ENCODE measurements at regions not wholly inside any gene's neighbourhood (a gene's known extent, or its start where the extent isn't known, plus 50 kb on each side); places are given as distances from the start of the nearest gene placed in this dataset.

GRCh38 chr10:111953949-111954348 lies 229.6 kb downstream of the GPAM start:
- no peak overlapping the region for H3K4me3 ChIP-seq (ENCODE audit: low read depth, low read length)
- DNase-seq (ENCODE audit: low read depth) = no peak
- TF ChIP-seq, protein P1, sequence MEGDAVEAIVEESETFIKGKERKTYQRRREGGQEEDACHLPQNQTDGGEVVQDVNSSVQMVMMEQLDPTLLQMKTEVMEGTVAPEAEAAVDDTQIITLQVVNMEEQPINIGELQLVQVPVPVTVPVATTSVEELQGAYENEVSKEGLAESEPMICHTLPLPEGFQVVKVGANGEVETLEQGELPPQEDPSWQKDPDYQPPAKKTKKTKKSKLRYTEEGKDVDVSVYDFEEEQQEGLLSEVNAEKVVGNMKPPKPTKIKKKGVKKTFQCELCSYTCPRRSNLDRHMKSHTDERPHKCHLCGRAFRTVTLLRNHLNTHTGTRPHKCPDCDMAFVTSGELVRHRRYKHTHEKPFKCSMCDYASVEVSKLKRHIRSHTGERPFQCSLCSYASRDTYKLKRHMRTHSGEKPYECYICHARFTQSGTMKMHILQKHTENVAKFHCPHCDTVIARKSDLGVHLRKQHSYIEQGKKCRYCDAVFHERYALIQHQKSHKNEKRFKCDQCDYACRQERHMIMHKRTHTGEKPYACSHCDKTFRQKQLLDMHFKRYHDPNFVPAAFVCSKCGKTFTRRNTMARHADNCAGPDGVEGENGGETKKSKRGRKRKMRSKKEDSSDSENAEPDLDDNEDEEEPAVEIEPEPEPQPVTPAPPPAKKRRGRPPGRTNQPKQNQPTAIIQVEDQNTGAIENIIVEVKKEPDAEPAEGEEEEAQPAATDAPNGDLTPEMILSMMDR (IDR thresholded peaks at IDR 0.05; ENCODE audit: low read depth, low read length, missing control alignments) = no peak

GRCh38 chr10:111954386-111954785 lies 229.2 kb downstream of the GPAM start:
- TF ChIP-seq, protein P1 (IDR thresholded peaks at IDR 0.05; ENCODE audit: low read depth, low read length, missing control alignments) = no peak
- DNase-seq (ENCODE audit: low read depth) = no peak

DNA sequence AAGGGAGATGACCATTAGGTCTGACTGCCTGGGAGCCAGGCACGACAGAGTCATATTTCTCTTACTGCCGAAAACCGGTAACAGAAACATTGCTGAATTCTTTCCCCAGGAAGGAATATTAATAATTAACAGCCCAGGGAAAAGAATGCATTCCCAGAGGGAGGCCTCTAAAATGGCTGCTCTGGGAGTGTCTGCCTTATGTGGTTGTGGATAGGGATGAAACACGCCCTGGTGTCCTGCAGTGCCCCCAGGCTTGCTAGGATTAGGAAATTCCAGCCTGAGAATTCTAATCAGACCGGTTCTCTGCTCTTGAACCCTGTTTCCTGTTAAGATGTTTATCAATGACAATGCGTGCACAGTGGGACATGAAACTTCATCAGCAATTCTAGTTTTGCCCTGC lies 226.7 kb downstream of the GPAM start:
- no peak for DNase-seq (ENCODE audit: low read depth)
- TF ChIP-seq, protein P1 (IDR thresholded peaks at IDR 0.05; ENCODE audit: low read depth, low read length, missing control alignments) = no peak
- no peak overlapping the region for H3K4me3 ChIP-seq (ENCODE audit: low read depth, low read length)

More at GRCh38 chr10:111954386-111954785, 229.2 kb downstream of the GPAM start:
- no peak overlapping the region for H3K4me3 ChIP-seq (ENCODE audit: low read depth, low read length)

DNA sequence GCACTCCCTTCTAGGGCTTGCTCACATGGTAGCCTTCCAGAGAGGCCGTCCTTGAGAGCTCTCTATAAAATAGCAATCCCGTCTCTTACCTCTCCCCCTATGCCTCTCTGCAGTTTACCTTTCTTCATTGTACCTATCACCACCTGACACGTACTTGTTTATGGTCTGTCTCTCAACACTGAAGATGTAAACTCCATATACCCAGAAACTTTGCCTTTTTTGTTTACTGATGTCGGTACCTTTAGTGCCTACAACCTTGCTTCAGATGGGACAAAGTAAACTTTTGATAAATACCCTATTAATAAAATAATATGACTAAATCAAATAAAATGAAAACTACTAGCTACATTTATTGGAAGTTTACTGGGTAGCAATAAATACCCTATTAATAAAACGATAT lies 220.6 kb downstream of the GPAM start:
- H3K4me3 ChIP-seq (ENCODE audit: low read depth, low read length) = no peak overlapping the region

GRCh38 chr10:111967116-111967515 lies 216.4 kb downstream of the GPAM start:
- H3K4me3 ChIP-seq (ENCODE audit: low read depth, low read length) = no peak overlapping the region
- no peak for DNase-seq (ENCODE audit: low read depth)
- TF ChIP-seq, protein P1 (IDR thresholded peaks at IDR 0.05; ENCODE audit: low read depth, low read length, missing control alignments) = no peak

More for the DNA sequence above, 220.6 kb downstream of the GPAM start:
- TF ChIP-seq, protein P1 (IDR thresholded peaks at IDR 0.05; ENCODE audit: low read depth, low read length, missing control alignments) = no peak
- no peak for DNase-seq (ENCODE audit: low read depth)

- no peak for DNase-seq (ENCODE audit: low read depth)
- no peak overlapping the region for H3K4me3 ChIP-seq (ENCODE audit: low read depth, low read length)
- TF ChIP-seq, protein P1 (IDR thresholded peaks at IDR 0.05; ENCODE audit: low read depth, low read length, missing control alignments) = no peak
These were observed 216.0 kb downstream of the GPAM start for GRCh38 chr10:111967547-111967946.

DNA sequence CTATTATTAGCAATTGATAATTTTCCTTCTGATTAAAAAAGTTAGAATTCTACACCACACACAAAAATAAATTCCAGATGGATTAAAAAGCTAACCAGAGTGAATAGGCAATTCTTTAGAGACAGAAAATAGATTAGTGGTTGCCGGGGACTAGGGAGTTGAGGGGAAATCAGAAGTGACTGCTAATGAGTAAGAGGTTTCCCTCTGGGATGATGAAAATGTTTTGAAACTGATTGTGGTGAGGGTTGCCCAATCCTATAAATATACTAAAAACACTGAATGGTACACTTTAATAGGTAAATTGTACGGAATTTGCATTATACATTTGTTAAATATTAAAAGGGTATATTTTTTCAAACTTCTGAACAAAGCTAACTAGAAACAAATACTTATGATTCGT lies 214.9 kb downstream of the GPAM start:
- H3K4me3 ChIP-seq (ENCODE audit: low read depth, low read length) = no peak overlapping the region
- TF ChIP-seq, protein P1 (IDR thresholded peaks at IDR 0.05; ENCODE audit: low read depth, low read length, missing control alignments) = no peak
- DNase-seq (ENCODE audit: low read depth) = no peak

Measured in GM12864 (cell line).